WTC11 (cell line): ENCODE measurements at regions not wholly inside any gene's neighbourhood (a gene's known extent, or its start where the extent isn't known, plus 50 kb on each side); places are given as distances from the start of the nearest gene placed in this dataset.

Experiments used
- ATAC-seq: fragments of 200-7000 bp; cut with Tn5 transposase; 2 replicates; pipeline ENCODE4 v1.10.0; 2021; ENCODE audit warnings: mild to moderate bottlenecking, moderate library complexity
- CTCF ChIA-PET: fragments of 300-600 bp; sonication (Branson Sonifier 250); formaldehyde crosslinking; loops from one replicate; lab custom pipeline; 2021; ENCODE audit warnings: antibody characterized with exemption; lab: Charles Lee
- POLR2A ChIA-PET: fragments of 350-600 bp; sonication (Branson Sonifier 250); formaldehyde crosslinking; loops from one replicate; lab custom pipeline; 2021; ENCODE audit warnings: antibody characterized with exemption; lab: Charles Lee
- DNase-seq: peaks from one replicate; pipeline ENCODE4 v3.0.0; 2021; ENCODE audit warnings: low spot score
- H3K27ac Mint-ChIP-seq: 2 replicates; pipeline ENCODE4 v1.8.0; 2021; ENCODE audit warnings: mixed read lengths
- H3K27me3 Mint-ChIP-seq: 2 replicates; pipeline ENCODE4 v1.8.0; 2021; ENCODE audit warnings: low read depth, mild to moderate bottlenecking, moderate library complexity, mixed read lengths
- H3K36me3 Mint-ChIP-seq: 2 replicates; pipeline ENCODE4 v1.8.0; 2021; ENCODE audit warnings: mixed read lengths
- H3K4me1 Mint-ChIP-seq: 2 replicates; pipeline ENCODE4 v1.8.0; 2022; ENCODE audit warnings: mixed read lengths
- H3K4me3 Mint-ChIP-seq: 2 replicates; pipeline ENCODE4 v1.8.0; 2021; ENCODE audit warnings: mild to moderate bottlenecking, moderate library complexity, mixed read lengths
- H3K9me3 Mint-ChIP-seq: 2 replicates; pipeline ENCODE4 v1.8.0; 2021; ENCODE audit warnings: mixed read lengths
- ATF1 ChIP-seq: sonication (generic); formaldehyde crosslinking; IDR thresholded peaks from 2 replicates; pipeline ENCODE4 v1.8.1; 2023; ENCODE audit warnings: mild to moderate bottlenecking, moderate library complexity, missing genetic modification reagents
- CBFB ChIP-seq: sonication (generic); formaldehyde crosslinking; IDR thresholded peaks from 2 replicates; pipeline ENCODE4 v1.8.1; 2022; ENCODE audit warnings: mild to moderate bottlenecking, low read depth, missing genetic modification reagents
- ESRRA ChIP-seq: sonication (generic); formaldehyde crosslinking; IDR thresholded peaks from 2 replicates; pipeline ENCODE4 v1.8.1; 2022; ENCODE audit warnings: mild to moderate bottlenecking, missing genetic modification reagents, borderline replicate concordance
- FOXK1 ChIP-seq: sonication (generic); formaldehyde crosslinking; IDR thresholded peaks from 2 replicates; pipeline ENCODE4 v1.8.0; 2022; ENCODE audit warnings: mild to moderate bottlenecking, moderate library complexity, missing genetic modification reagents
- KAT7 ChIP-seq: sonication (generic); formaldehyde crosslinking; IDR thresholded peaks from 2 replicates; pipeline ENCODE4 v1.8.1; 2023; ENCODE audit warnings: missing genetic modification reagents, mild to moderate bottlenecking, borderline replicate concordance
- MXD4 ChIP-seq: fragments of 250-450 bp; sonication (Bioruptor Pico); IDR thresholded peaks from 2 replicates; pipeline ENCODE4 v1.8.0; 2021; ENCODE audit warnings: mild to moderate bottlenecking, moderate library complexity, borderline replicate concordance
- MYBL2 ChIP-seq: sonication (generic); formaldehyde crosslinking; IDR thresholded peaks from 2 replicates; pipeline ENCODE4 v1.8.1; 2023; ENCODE audit warnings: mild to moderate bottlenecking, moderate library complexity, missing genetic modification reagents
- NFE2L1 ChIP-seq: sonication (generic); formaldehyde crosslinking; IDR thresholded peaks from 2 replicates; pipeline ENCODE4 v1.8.1; 2023; ENCODE audit warnings: missing genetic modification reagents
- NR3C1 ChIP-seq: sonication (generic); formaldehyde crosslinking; conservative IDR thresholded peaks from 2 replicates; pipeline ENCODE4 v1.8.1; 2023; ENCODE audit warnings: low read depth, mild to moderate bottlenecking, missing genetic modification reagents
- PRDM15 ChIP-seq: sonication (generic); formaldehyde crosslinking; IDR thresholded peaks from 2 replicates; pipeline ENCODE4 v1.8.0; 2022; ENCODE audit warnings: missing genetic modification reagents
- SMAD3 ChIP-seq: sonication (generic); formaldehyde crosslinking; IDR thresholded peaks from 2 replicates; pipeline ENCODE4 v1.8.0; 2022; ENCODE audit warnings: missing genetic modification reagents, mild to moderate bottlenecking, borderline replicate concordance
- SMAD4 ChIP-seq: sonication (generic); formaldehyde crosslinking; IDR thresholded peaks from 2 replicates; pipeline ENCODE4 v1.8.0; 2022; ENCODE audit warnings: mild to moderate bottlenecking, missing genetic modification reagents
- SOX15 ChIP-seq: fragments of 250-450 bp; sonication (Bioruptor Pico); IDR thresholded peaks from 2 replicates; pipeline ENCODE4 v1.9.0; 2021; ENCODE audit warnings: mild to moderate bottlenecking
- TCF7 ChIP-seq: sonication (generic); formaldehyde crosslinking; IDR thresholded peaks from 2 replicates; pipeline ENCODE4 v1.8.0; 2022; ENCODE audit warnings: mild to moderate bottlenecking, low read depth, missing genetic modification reagents, moderate library complexity
- TEAD1 ChIP-seq: sonication (generic); formaldehyde crosslinking; IDR thresholded peaks from 2 replicates; pipeline ENCODE4 v1.8.0; 2022; ENCODE audit warnings: mild to moderate bottlenecking, missing genetic modification reagents
- ZBTB21 ChIP-seq: sonication (generic); formaldehyde crosslinking; IDR thresholded peaks from 2 replicates; pipeline ENCODE4 v1.8.1; 2023; ENCODE audit warnings: mild to moderate bottlenecking, missing genetic modification reagents, borderline replicate concordance
- ZBTB43 ChIP-seq: sonication (generic); formaldehyde crosslinking; IDR thresholded peaks from 2 replicates; pipeline ENCODE4 v1.8.1; 2023; ENCODE audit warnings: mild to moderate bottlenecking, missing genetic modification reagents
- ZNF317 ChIP-seq: sonication (generic); formaldehyde crosslinking; IDR thresholded peaks from 2 replicates; pipeline ENCODE4 v1.8.1; 2023; ENCODE audit warnings: low read depth, mild to moderate bottlenecking, moderate library complexity, missing genetic modification reagents, borderline replicate concordance
- ZNF671 ChIP-seq: fragments of 250-450 bp; sonication (Bioruptor Pico); IDR thresholded peaks from 2 replicates; pipeline ENCODE4 v1.8.0; 2021; ENCODE audit warnings: mild to moderate bottlenecking
- ZSCAN18 ChIP-seq: fragments of 250-450 bp; sonication (Bioruptor Pico); IDR thresholded peaks from 2 replicates; pipeline ENCODE4 v2.1.2; 2022; ENCODE audit warnings: mild to moderate bottlenecking, moderate library complexity
- TF ChIP-seq, protein P1 (sequence below): sonication (generic); formaldehyde crosslinking; IDR thresholded peaks from 2 replicates; pipeline ENCODE4 v1.8.0; 2022; ENCODE audit warnings: mild to moderate bottlenecking, missing genetic modification reagents
- TF ChIP-seq, protein P2 (sequence below): sonication (generic); formaldehyde crosslinking; IDR thresholded peaks from 2 replicates; pipeline ENCODE4 v1.8.1; 2022; ENCODE audit warnings: low read depth, missing genetic modification reagents, borderline replicate concordance
- TF ChIP-seq, protein P3 (sequence below): sonication (generic); formaldehyde crosslinking; IDR thresholded peaks from 2 replicates; pipeline ENCODE4 v1.8.0; 2022; ENCODE audit warnings: mild to moderate bottlenecking, missing genetic modification reagents
- TF ChIP-seq, protein P4 (sequence below): sonication (generic); formaldehyde crosslinking; conservative IDR thresholded peaks from 2 replicates; pipeline ENCODE4 v1.8.1; 2022; ENCODE audit warnings: mild to moderate bottlenecking, missing genetic modification reagents
- TF ChIP-seq, protein P5 (sequence below): sonication (generic); formaldehyde crosslinking; IDR thresholded peaks from 2 replicates; pipeline ENCODE4 v1.8.0; 2023; ENCODE audit warnings: missing genetic modification reagents

DNA sequence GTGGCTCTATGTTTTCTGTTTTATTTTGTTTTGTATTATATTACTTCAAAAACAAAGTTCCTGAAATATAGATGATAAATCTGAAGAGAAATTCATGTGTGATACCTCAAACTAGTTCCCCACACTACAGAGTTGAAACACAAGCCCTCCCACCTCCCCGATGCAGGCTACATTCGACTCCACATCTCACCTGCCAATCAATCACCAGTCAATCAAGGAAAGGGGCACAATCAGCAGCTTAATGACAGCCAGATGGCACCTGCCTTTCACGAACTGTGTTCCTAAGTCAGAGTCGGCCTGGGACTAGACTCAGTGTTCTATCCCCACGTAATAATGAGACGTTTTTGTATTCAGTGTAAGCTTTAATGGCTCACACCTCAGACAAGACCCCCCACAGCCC lies 313.4 kb downstream of the SPATA17 start (continued):
- TF ChIP-seq, protein P1, sequence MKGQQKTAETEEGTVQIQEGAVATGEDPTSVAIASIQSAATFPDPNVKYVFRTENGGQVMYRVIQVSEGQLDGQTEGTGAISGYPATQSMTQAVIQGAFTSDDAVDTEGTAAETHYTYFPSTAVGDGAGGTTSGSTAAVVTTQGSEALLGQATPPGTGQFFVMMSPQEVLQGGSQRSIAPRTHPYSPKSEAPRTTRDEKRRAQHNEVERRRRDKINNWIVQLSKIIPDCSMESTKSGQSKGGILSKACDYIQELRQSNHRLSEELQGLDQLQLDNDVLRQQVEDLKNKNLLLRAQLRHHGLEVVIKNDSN, result no peak
- TF ChIP-seq TCF7 (CRISPR knock-in tag), result no peak
- TF ChIP-seq ESRRA (CRISPR knock-in tag), result no peak
- TF ChIP-seq, protein P2, sequence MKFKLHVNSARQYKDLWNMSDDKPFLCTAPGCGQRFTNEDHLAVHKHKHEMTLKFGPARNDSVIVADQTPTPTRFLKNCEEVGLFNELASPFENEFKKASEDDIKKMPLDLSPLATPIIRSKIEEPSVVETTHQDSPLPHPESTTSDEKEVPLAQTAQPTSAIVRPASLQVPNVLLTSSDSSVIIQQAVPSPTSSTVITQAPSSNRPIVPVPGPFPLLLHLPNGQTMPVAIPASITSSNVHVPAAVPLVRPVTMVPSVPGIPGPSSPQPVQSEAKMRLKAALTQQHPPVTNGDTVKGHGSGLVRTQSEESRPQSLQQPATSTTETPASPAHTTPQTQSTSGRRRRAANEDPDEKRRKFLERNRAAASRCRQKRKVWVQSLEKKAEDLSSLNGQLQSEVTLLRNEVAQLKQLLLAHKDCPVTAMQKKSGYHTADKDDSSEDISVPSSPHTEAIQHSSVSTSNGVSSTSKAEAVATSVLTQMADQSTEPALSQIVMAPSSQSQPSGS (CRISPR knock-in tag), result no peak
- TF ChIP-seq NR3C1 (CRISPR knock-in tag), result no peak
- no peak for TF ChIP-seq SMAD4 (CRISPR knock-in tag)
- TF ChIP-seq, protein P3, sequence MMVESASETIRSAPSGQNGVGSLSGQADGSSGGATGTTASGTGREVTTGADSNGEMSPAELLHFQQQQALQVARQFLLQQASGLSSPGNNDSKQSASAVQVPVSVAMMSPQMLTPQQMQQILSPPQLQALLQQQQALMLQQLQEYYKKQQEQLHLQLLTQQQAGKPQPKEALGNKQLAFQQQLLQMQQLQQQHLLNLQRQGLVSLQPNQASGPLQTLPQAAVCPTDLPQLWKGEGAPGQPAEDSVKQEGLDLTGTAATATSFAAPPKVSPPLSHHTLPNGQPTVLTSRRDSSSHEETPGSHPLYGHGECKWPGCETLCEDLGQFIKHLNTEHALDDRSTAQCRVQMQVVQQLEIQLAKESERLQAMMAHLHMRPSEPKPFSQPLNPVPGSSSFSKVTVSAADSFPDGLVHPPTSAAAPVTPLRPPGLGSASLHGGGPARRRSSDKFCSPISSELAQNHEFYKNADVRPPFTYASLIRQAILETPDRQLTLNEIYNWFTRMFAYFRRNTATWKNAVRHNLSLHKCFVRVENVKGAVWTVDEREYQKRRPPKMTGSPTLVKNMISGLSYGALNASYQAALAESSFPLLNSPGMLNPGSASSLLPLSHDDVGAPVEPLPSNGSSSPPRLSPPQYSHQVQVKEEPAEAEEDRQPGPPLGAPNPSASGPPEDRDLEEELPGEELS (CRISPR knock-in tag), result no peak
- TF ChIP-seq CBFB (CRISPR knock-in tag), result no peak
- TF ChIP-seq SMAD3 (CRISPR knock-in tag), result no peak
- TF ChIP-seq ATF1, result no peak
- TF ChIP-seq KAT7, result no peak
- no peak for TF ChIP-seq TEAD1 (CRISPR knock-in tag)
- TF ChIP-seq MXD4, result no peak
- no peak for TF ChIP-seq SOX15

- DNase-seq, result no peak
- H3K4me3 Mint-ChIP-seq, result no peak overlapping the region
- ATAC-seq, result no peak
- H3K4me1 Mint-ChIP-seq, result peaks cover 4% of the 10 kb centered on the region; the same call in 1 of the 2 replicates
- no peaks in the 10 kb centered on the region for H3K36me3 Mint-ChIP-seq
- no peaks in the 10 kb centered on the region for H3K9me3 Mint-ChIP-seq
- no peak overlapping the region for H3K27ac Mint-ChIP-seq
- H3K27me3 Mint-ChIP-seq, result no peaks in the 10 kb centered on the region
- TF ChIP-seq, protein P4, sequence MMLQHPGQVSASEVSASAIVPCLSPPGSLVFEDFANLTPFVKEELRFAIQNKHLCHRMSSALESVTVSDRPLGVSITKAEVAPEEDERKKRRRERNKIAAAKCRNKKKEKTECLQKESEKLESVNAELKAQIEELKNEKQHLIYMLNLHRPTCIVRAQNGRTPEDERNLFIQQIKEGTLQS (CRISPR knock-in tag), result no peak
- TF ChIP-seq PRDM15 (no peak), ZBTB43 (CRISPR knock-in tag) (no peak), ZNF671 (CRISPR knock-in tag) (no peak), TEAD1 (CRISPR knock-in tag) (no peak), FOXK1 (no peak), MYBL2 (CRISPR knock-in tag) (no peak), NR3C1 (CRISPR knock-in tag) (no peak), ZSCAN18 (no peak), ZBTB21 (CRISPR knock-in tag) (no peak), NFE2L1 (CRISPR knock-in tag) (no peak), ZNF317 (CRISPR knock-in tag) (no peak)
- TF ChIP-seq, protein P5, sequence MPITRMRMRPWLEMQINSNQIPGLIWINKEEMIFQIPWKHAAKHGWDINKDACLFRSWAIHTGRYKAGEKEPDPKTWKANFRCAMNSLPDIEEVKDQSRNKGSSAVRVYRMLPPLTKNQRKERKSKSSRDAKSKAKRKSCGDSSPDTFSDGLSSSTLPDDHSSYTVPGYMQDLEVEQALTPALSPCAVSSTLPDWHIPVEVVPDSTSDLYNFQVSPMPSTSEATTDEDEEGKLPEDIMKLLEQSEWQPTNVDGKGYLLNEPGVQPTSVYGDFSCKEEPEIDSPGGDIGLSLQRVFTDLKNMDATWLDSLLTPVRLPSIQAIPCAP (CRISPR knock-in tag), result no peak
- ChIA-PET POLR2A (no interaction called here), CTCF (interaction anchor here (0.8 kb wide), 1 partner anchor 216 kb away, joined by 3 read pairs; no protein-coding TSS in a partner anchor)
Measured at GRCh38 chr1:217946511-217946910, 315.4 kb downstream of the SPATA17 start.
